Stimulated activated naive B cell treated with anti-CD40 and anti-IgM and Interleukin-4, amounts not matched to agents 10 μg/mL and 1 μg/mL and 100 μg/mL, for 72 hours (primary cell): ENCODE measurements at regions not wholly inside any gene's neighbourhood (a gene's known extent, or its start where the extent isn't known, plus 50 kb on each side); places are given as distances from the start of the nearest gene placed in this dataset.

ENCODE experiments used
- ATAC-seq, 2 donors: fragments of 150-1000 bp; cut with Tn5 transposase; replicated peaks; 2 replicates each; pipeline ENCODE4 v1.10.0; 2021; ENCODE audit warnings: moderate library complexity in 1 of 2
- DNase-seq: peaks from one replicate; pipeline ENCODE4 v3.0.0; 2021
- H3K27ac Mint-ChIP-seq: one replicate; pipeline ENCODE4 v1.8.0; 2022; ENCODE audit warnings: mild to moderate bottlenecking, mixed read lengths
- H3K27me3 Mint-ChIP-seq, 2 donors: one replicate each; pipeline ENCODE4 v1.8.0; 2022; ENCODE audit warnings: mixed read lengths in 2 of 2
- H3K36me3 Mint-ChIP-seq, 2 donors: one replicate each; pipeline ENCODE4 v1.8.0; 2022; ENCODE audit warnings: mixed read lengths in 2 of 2, mild to moderate bottlenecking in 1 of 2
- H3K4me1 Mint-ChIP-seq, 2 donors: one replicate each; pipeline ENCODE4 v1.8.0; 2022; ENCODE audit warnings: mixed read lengths in 2 of 2, mild to moderate bottlenecking in 1 of 2
- H3K4me3 Mint-ChIP-seq, 2 donors: one replicate each; pipeline ENCODE4 v1.8.0; 2022; ENCODE audit warnings: mild to moderate bottlenecking in 2 of 2, mixed read lengths in 2 of 2, moderate library complexity in 1 of 2
- H3K9me3 Mint-ChIP-seq, 2 donors: one replicate each; pipeline ENCODE4 v1.8.0; 2022; ENCODE audit warnings: mixed read lengths in 2 of 2, mild to moderate bottlenecking in 1 of 2

- Mint-ChIP-seq H3K27ac (no peak overlapping the region), H3K9me3 (peaks cover 0 to 2% of the 10 kb centered on the region in 2 donors), H3K4me1 (no peaks in the 10 kb centered on the region), H3K4me3 (no peak overlapping the region), H3K27me3 (peaks cover 4 to 39% of the 10 kb centered on the region in 2 donors), H3K36me3 (no peaks in the 10 kb centered on the region)
- DNase-seq (no peak), ATAC-seq (no peak)
These were observed 71.0 kb upstream of the PRR23E start for GRCh38 chr3:127121885-127122284.

- no peaks in the 10 kb centered on the region for H3K4me1 Mint-ChIP-seq
- ATAC-seq (no peak), DNase-seq (no peak)
- H3K27me3 Mint-ChIP-seq, result peaks cover 4 to 41% of the 10 kb centered on the region in 2 donors
- H3K27ac Mint-ChIP-seq, result no peak overlapping the region
- no peak overlapping the region for H3K4me3 Mint-ChIP-seq
- peaks cover 0 to 2% of the 10 kb centered on the region in 2 donors for H3K9me3 Mint-ChIP-seq
- H3K36me3 Mint-ChIP-seq, result no peaks in the 10 kb centered on the region
These were observed 69.4 kb upstream of the PRR23E start for GRCh38 chr3:127123533-127123932.

- Mint-ChIP-seq H3K9me3 (peaks cover 0 to 2% of the 10 kb centered on the region in 2 donors), H3K4me1 (no peaks in the 10 kb centered on the region), H3K27me3 (peaks cover 4 to 41% of the 10 kb centered on the region in 2 donors), H3K4me3 (no peak overlapping the region), H3K36me3 (no peaks in the 10 kb centered on the region), H3K27ac (no peak overlapping the region)
- ATAC-seq (no peak), DNase-seq (no peak)
These were observed 68.8 kb upstream of the PRR23E start for GRCh38 chr3:127124120-127124519.

GRCh38 chr3:127131424-127132170 lies 61.3 kb upstream of the PRR23E start:
- H3K27me3 Mint-ChIP-seq, result peaks cover 30 to 51% of the 10 kb centered on the region in 2 donors
- no peak for ATAC-seq

GRCh38 chr3:127132876-127133275 lies 60.1 kb upstream of the PRR23E start:
- H3K36me3 Mint-ChIP-seq, result no peaks in the 10 kb centered on the region
- ATAC-seq, result no peak
- no peak overlapping the region for H3K27ac Mint-ChIP-seq
- no peaks in the 10 kb centered on the region for H3K9me3 Mint-ChIP-seq
- H3K4me1 Mint-ChIP-seq, result peaks cover 3 to 4% of the 10 kb centered on the region in 2 donors
- no peak for DNase-seq
- no peak overlapping the region for H3K4me3 Mint-ChIP-seq
- H3K27me3 Mint-ChIP-seq, result peaks cover 43 to 58% of the 10 kb centered on the region in 2 donors

More at GRCh38 chr3:127131424-127132170, 61.3 kb upstream of the PRR23E start:
- Mint-ChIP-seq H3K4me3 (no peak overlapping the region), H3K36me3 (no peaks in the 10 kb centered on the region), H3K4me1 (peaks cover 2 to 4% of the 10 kb centered on the region in 2 donors), H3K9me3 (no peaks in the 10 kb centered on the region), H3K27ac (no peak overlapping the region)
- DNase-seq, result no peak

- Mint-ChIP-seq H3K9me3 (no peaks in the 10 kb centered on the region), H3K36me3 (no peaks in the 10 kb centered on the region), H3K4me3 (no peak overlapping the region), H3K27ac (no peak overlapping the region), H3K4me1 (peaks cover 3 to 4% of the 10 kb centered on the region in 2 donors), H3K27me3 (peaks cover 50 to 66% of the 10 kb centered on the region in 2 donors)
- DNase-seq (no peak), ATAC-seq (no peak)
These were observed 59.0 kb upstream of the PRR23E start for GRCh38 chr3:127133971-127134370.

GRCh38 chr3:127134466-127134865 lies 58.5 kb upstream of the PRR23E start:
- Mint-ChIP-seq H3K9me3 (no peaks in the 10 kb centered on the region), H3K27ac (no peak overlapping the region), H3K4me1 (peaks cover 3 to 4% of the 10 kb centered on the region in 2 donors), H3K27me3 (peaks cover 55 to 70% of the 10 kb centered on the region in 2 donors), H3K4me3 (no peak overlapping the region), H3K36me3 (no peaks in the 10 kb centered on the region)
- DNase-seq (no peak), ATAC-seq (no peak)

GRCh38 chr3:127134887-127135240 lies 58.1 kb upstream of the PRR23E start:
- Mint-ChIP-seq H3K9me3 (no peaks in the 10 kb centered on the region), H3K4me3 (no peak overlapping the region), H3K27me3 (peaks cover 56 to 70% of the 10 kb centered on the region in 2 donors)

GRCh38 chr3:127135241-127136023 lies 57.5 kb upstream of the PRR23E start:
- Mint-ChIP-seq H3K9me3 (no peaks in the 10 kb centered on the region), H3K4me3 (peak overlapping the region in 1 of 2 donors; percentile 59), H3K36me3 (no peaks in the 10 kb centered on the region), H3K4me1 (peaks cover 3 to 4% of the 10 kb centered on the region in 2 donors), H3K27me3 (peaks cover 56 to 70% of the 10 kb centered on the region in 2 donors), H3K27ac (peak overlapping the region; percentile 7)
- no peak for DNase-seq
- ATAC-seq, result peak in 1 of 2 donors; percentile 42

More at GRCh38 chr3:127134887-127135240, 58.1 kb upstream of the PRR23E start:
- no peak for DNase-seq
- peaks cover 3 to 4% of the 10 kb centered on the region in 2 donors for H3K4me1 Mint-ChIP-seq
- H3K36me3 Mint-ChIP-seq, result no peaks in the 10 kb centered on the region
- H3K27ac Mint-ChIP-seq, result no peak overlapping the region
- ATAC-seq, result no peak

GRCh38 chr3:127136024-127136600 lies 56.8 kb upstream of the PRR23E start:
- Mint-ChIP-seq H3K4me1 (peaks cover 3 to 4% of the 10 kb centered on the region in 2 donors), H3K4me3 (no peak overlapping the region), H3K36me3 (no peaks in the 10 kb centered on the region), H3K27me3 (peaks cover 56 to 70% of the 10 kb centered on the region in 2 donors), H3K9me3 (no peaks in the 10 kb centered on the region), H3K27ac (no peak overlapping the region)
- ATAC-seq (no peak), DNase-seq (no peak)

- H3K36me3 Mint-ChIP-seq, result no peaks in the 10 kb centered on the region
- peaks cover 3 to 4% of the 10 kb centered on the region in 2 donors for H3K4me1 Mint-ChIP-seq
- no peaks in the 10 kb centered on the region for H3K9me3 Mint-ChIP-seq
- peaks cover 53 to 70% of the 10 kb centered on the region in 2 donors for H3K27me3 Mint-ChIP-seq
- DNase-seq, result no peak
- ATAC-seq, result no peak
- H3K27ac Mint-ChIP-seq, result no peak overlapping the region
- no peak overlapping the region for H3K4me3 Mint-ChIP-seq
These were observed 56.2 kb upstream of the PRR23E start for GRCh38 chr3:127136706-127137105.

GRCh38 chr3:127137113-127137512 lies 55.8 kb upstream of the PRR23E start:
- Mint-ChIP-seq H3K27me3 (peaks cover 53 to 69% of the 10 kb centered on the region in 2 donors), H3K27ac (no peak overlapping the region), H3K36me3 (no peaks in the 10 kb centered on the region), H3K9me3 (no peaks in the 10 kb centered on the region), H3K4me1 (peaks cover 3 to 4% of the 10 kb centered on the region in 2 donors), H3K4me3 (no peak overlapping the region)
- DNase-seq, result no peak
- ATAC-seq, result no peak

- H3K27me3 Mint-ChIP-seq, result peaks cover 53 to 61% of the 10 kb centered on the region in 2 donors
- no peaks in the 10 kb centered on the region for H3K36me3 Mint-ChIP-seq
- H3K4me1 Mint-ChIP-seq, result peaks cover 3 to 4% of the 10 kb centered on the region in 2 donors
- no peak overlapping the region for H3K4me3 Mint-ChIP-seq
- no peak for ATAC-seq
- H3K27ac Mint-ChIP-seq, result no peak overlapping the region
- DNase-seq, result no peak
- H3K9me3 Mint-ChIP-seq, result peaks cover under 1 to 1% of the 10 kb centered on the region in 2 donors
These were observed 55.0 kb upstream of the PRR23E start for GRCh38 chr3:127137757-127138536.
